ENCODE measurements at regions not wholly inside any gene's neighbourhood (a gene's known extent, or its start where the extent isn't known, plus 50 kb on each side); places are given as distances from the start of the nearest gene placed in this dataset.

DNA sequence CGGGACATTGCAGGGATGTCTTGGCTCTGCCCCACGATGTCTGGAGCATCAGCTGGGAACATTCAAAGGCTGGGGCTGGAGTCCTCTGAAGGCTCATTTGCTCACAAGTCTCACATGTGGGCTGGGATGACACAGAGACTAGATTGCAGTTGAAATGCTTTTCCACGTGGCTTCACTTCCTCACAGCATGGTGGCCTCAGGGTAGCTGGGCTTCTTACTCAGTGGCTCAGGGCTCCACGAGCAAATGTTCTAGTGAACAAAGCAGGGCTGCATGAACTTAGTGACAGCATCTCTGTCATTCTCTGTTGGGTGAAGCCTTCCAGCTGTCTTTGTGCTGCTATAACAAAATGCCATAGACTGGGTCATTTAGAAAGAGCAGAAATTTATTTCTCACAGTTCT lies 247.0 kb upstream of the POU3F1 start:
- H2AFZ ChIP-seq (ENCODE audit: low read length) = no peak overlapping the region
- no peaks in the 10 kb centered on the region for H3K9me2 ChIP-seq (ENCODE audit: insufficient read depth, low read length)
- TF ChIP-seq EZH2phosphoT487 (IDR thresholded peaks at IDR 0.05; ENCODE audit: borderline replicate concordance, low read depth, low read length) (no peak), CTCF (conservative IDR thresholded peaks at IDR 0.05; ENCODE audit: low read length) (no peak)
- POLR2A ChIA-PET = interaction anchor here (0.6 kb wide), 1 partner anchor 1721 kb away, joined by 4 read pairs; no protein-coding TSS in a partner anchor
- no peak overlapping the region for H3K4me2 ChIP-seq (ENCODE audit: low read length)
- H3K27ac ChIP-seq (ENCODE audit: low read depth, low read length, poor library complexity, severe bottlenecking) = no peak overlapping the region
- no peak overlapping the region for H3K4me3 ChIP-seq (ENCODE audit: low read depth, low read length, poor library complexity, severe bottlenecking)
- CTCF ChIA-PET (ENCODE audit: unreplicated experiment) = no interaction called here
- H4K20me1 ChIP-seq (ENCODE audit: insufficient read depth, low read length) = no peaks in the 10 kb centered on the region
- no peaks in the 10 kb centered on the region for H3K36me3 ChIP-seq (ENCODE audit: insufficient read depth, low read length)
- H3K4me1 ChIP-seq (ENCODE audit: insufficient read depth, low read length, poor library complexity, severe bottlenecking) = no peaks in the 10 kb centered on the region
- no peaks in the 10 kb centered on the region for H3K79me2 ChIP-seq (ENCODE audit: insufficient read depth, low read depth, low read length)
- DNase-seq (ENCODE audit: low spot score) = no peak
- H3K9me3 ChIP-seq (ENCODE audit: low read length) = no peaks in the 10 kb centered on the region
- intact Hi-C loops (cut with micrococcal nuclease; ENCODE audit: unreplicated experiment) = no loop called here
- no TSS peak for BruUV-seq (replicated peaks)

GRCh38 chr1:38292969-38293368 lies 246.4 kb upstream of the POU3F1 start:
- TF ChIP-seq CTCF (conservative IDR thresholded peaks at IDR 0.05; ENCODE audit: low read length) (no peak), EZH2phosphoT487 (IDR thresholded peaks at IDR 0.05; ENCODE audit: borderline replicate concordance, low read depth, low read length) (no peak)
- no peaks in the 10 kb centered on the region for H3K9me2 ChIP-seq (ENCODE audit: insufficient read depth, low read length)
- no peaks in the 10 kb centered on the region for H3K79me2 ChIP-seq (ENCODE audit: insufficient read depth, low read depth, low read length)
- CTCF ChIA-PET (ENCODE audit: unreplicated experiment) = no interaction called here
- intact Hi-C loops (cut with micrococcal nuclease; ENCODE audit: unreplicated experiment) = no loop called here
- no peak overlapping the region for H3K27ac ChIP-seq (ENCODE audit: low read depth, low read length, poor library complexity, severe bottlenecking)
- no peaks in the 10 kb centered on the region for H4K20me1 ChIP-seq (ENCODE audit: insufficient read depth, low read length)
- no peaks in the 10 kb centered on the region for H3K36me3 ChIP-seq (ENCODE audit: insufficient read depth, low read length)
- no peak for DNase-seq (ENCODE audit: low spot score)
- no peak overlapping the region for H3K4me2 ChIP-seq (ENCODE audit: low read length)
- H3K4me1 ChIP-seq (ENCODE audit: insufficient read depth, low read length, poor library complexity, severe bottlenecking) = no peaks in the 10 kb centered on the region
- H3K4me3 ChIP-seq (ENCODE audit: low read depth, low read length, poor library complexity, severe bottlenecking) = no peak overlapping the region
- no peak overlapping the region for H2AFZ ChIP-seq (ENCODE audit: low read length)
- no TSS peak for BruUV-seq (replicated peaks)
- POLR2A ChIA-PET = no interaction called here
- no peaks in the 10 kb centered on the region for H3K9me3 ChIP-seq (ENCODE audit: low read length)

DNA sequence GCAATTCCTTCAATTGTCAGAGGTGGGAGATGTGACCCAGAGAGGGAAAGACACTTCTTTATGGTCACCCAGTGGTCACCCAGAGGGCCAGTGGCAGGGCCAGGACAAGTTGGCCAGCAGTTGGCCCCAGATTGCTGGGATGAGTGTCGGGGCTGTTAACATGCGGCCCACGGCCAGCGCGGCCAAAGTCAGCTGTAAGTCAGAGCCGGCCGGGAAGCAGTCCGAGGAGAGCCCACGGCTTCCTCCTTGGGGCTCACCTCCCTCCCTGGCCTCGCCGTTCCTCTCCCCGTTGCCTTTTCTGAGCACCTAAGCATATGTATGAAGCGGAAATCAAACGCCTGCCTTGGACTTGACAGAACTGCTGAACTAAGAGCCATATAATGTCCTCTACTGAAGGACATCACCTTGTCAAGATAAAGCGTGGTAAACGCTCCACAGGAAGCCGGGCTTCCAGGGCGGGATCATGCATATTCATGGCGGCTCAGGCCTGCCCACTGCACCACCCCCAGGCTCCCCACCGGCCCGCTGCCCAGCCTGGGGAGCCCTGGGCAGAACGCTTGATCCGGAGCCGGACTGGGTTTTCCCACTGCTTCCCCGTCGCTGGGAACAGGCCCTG lies 245.4 kb upstream of the POU3F1 start:
- CTCF ChIA-PET (ENCODE audit: unreplicated experiment) = no interaction called here
- no peaks in the 10 kb centered on the region for H3K9me2 ChIP-seq (ENCODE audit: insufficient read depth, low read length)
- POLR2A ChIA-PET = no interaction called here
- H3K9me3 ChIP-seq (ENCODE audit: low read length) = no peaks in the 10 kb centered on the region
- no peak overlapping the region for H3K27ac ChIP-seq (ENCODE audit: low read depth, low read length, poor library complexity, severe bottlenecking)
- no peak overlapping the region for H3K4me2 ChIP-seq (ENCODE audit: low read length)
- H3K4me3 ChIP-seq (ENCODE audit: low read depth, low read length, poor library complexity, severe bottlenecking) = no peak overlapping the region
- H3K79me2 ChIP-seq (ENCODE audit: insufficient read depth, low read depth, low read length) = no peaks in the 10 kb centered on the region
- H3K36me3 ChIP-seq (ENCODE audit: insufficient read depth, low read length) = no peaks in the 10 kb centered on the region
- H4K20me1 ChIP-seq (ENCODE audit: insufficient read depth, low read length) = no peaks in the 10 kb centered on the region
- TF ChIP-seq CTCF (conservative IDR thresholded peaks at IDR 0.05; ENCODE audit: low read length) = no peak
- TF ChIP-seq EZH2phosphoT487 (IDR thresholded peaks at IDR 0.05; ENCODE audit: borderline replicate concordance, low read depth, low read length) = no peak
- no TSS peak for BruUV-seq (replicated peaks)
- no peak overlapping the region for H2AFZ ChIP-seq (ENCODE audit: low read length)
- intact Hi-C loops (cut with micrococcal nuclease; ENCODE audit: unreplicated experiment) = no loop called here
- H3K4me1 ChIP-seq (ENCODE audit: insufficient read depth, low read length, poor library complexity, severe bottlenecking) = no peaks in the 10 kb centered on the region
- no peak for DNase-seq (ENCODE audit: low spot score)
